Testis (tissue), 2 donors: ENCODE measurements at regions not wholly inside any gene's neighbourhood (a gene's known extent, or its start where the extent isn't known, plus 50 kb on each side); places are given as distances from the start of the nearest gene placed in this dataset.

ENCODE experiments used
- POLR2A ChIP-seq: fragments of 450-650 bp; IDR thresholded peaks from one replicate; pipeline ENCODE4 v1.6.1; 2017; ENCODE audit warnings: antibody characterized with exemption, mild to moderate bottlenecking, moderate library complexity
- TF ChIP-seq, protein P1 (sequence below), 3 experiments: fragments of 450-650 bp in 2 of 3; fragments of 200-600 bp in 1 of 3; sonication (generic) in 1 of 3; IDR thresholded peaks; one replicate each; pipeline ENCODE4 v1.5.1; 2016 to 2019; ENCODE audit warnings: antibody characterized with exemption in 3 of 3, mild to moderate bottlenecking in 2 of 3, moderate library complexity in 1 of 3

DNA sequence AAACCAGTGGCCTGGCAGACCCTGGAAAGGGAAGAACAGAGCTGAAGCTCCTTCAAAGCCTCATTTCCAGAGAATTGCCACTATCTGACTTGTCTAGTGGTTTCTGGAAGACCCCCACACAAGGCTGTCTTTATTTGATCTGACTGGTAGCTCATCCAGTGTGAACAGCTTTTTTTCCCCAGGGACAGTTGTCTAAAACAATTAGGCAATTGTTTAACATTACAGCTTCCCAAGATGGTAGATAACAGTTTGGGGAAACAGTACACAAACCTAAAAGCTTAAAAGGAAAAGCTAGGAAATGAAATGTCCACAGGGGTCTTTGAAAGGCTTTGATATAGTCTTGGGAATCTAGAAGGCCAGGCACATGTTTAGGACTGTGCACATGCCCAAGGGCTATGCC, 203.4 kb upstream of the CTBP2 start:
- TF ChIP-seq, protein P1, sequence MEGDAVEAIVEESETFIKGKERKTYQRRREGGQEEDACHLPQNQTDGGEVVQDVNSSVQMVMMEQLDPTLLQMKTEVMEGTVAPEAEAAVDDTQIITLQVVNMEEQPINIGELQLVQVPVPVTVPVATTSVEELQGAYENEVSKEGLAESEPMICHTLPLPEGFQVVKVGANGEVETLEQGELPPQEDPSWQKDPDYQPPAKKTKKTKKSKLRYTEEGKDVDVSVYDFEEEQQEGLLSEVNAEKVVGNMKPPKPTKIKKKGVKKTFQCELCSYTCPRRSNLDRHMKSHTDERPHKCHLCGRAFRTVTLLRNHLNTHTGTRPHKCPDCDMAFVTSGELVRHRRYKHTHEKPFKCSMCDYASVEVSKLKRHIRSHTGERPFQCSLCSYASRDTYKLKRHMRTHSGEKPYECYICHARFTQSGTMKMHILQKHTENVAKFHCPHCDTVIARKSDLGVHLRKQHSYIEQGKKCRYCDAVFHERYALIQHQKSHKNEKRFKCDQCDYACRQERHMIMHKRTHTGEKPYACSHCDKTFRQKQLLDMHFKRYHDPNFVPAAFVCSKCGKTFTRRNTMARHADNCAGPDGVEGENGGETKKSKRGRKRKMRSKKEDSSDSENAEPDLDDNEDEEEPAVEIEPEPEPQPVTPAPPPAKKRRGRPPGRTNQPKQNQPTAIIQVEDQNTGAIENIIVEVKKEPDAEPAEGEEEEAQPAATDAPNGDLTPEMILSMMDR (IDR thresholded peaks at IDR 0.05) = no peak
- no peak for TF ChIP-seq POLR2A
